ENCODE measurements at regions not wholly inside any gene's neighbourhood (a gene's known extent, or its start where the extent isn't known, plus 50 kb on each side); places are given as distances from the start of the nearest gene placed in this dataset.

DNA sequence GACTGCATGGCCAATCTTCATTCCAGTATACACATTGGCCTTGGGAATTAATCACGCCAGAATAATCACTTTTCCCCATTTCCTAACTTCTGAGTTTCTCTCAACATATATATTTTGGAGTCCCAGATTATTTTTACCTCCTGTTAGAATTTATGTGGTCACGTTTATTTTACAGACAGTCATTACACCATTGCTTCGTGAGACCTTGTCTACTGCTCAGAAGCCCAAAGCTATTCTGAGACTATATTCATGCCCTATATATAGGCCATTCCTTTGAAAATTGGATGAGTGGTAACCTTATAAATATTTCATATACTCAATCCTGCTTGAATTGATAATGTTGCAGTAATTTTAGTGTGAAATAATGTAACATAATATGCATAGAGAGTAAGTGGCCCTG is 610.0 kb upstream of the CDH2 start:
- no peaks in the 10 kb centered on the region; the same call in 1 of the 2 replicates for H3K23me2 ChIP-seq (ENCODE audit: low read depth, low read length)
- CTCF ChIA-PET (ENCODE audit: partially characterized antibody), result no interaction called here
- H3K18ac ChIP-seq (ENCODE audit: extremely low read depth, low read length), result no peak overlapping the region
- H3K4ac ChIP-seq (replicated peaks; ENCODE audit: insufficient read length, low read depth, low read length), result no peak overlapping the region
- no peak overlapping the region for H4K8ac ChIP-seq (ENCODE audit: extremely low read depth, insufficient read depth, low read length)
- DNase-seq (ENCODE audit: low read depth in 1 of 2, low spot score in 2 of 2) (no peak), FAIRE-seq (no peak)
- no peaks in the 10 kb centered on the region for H3K79me2 ChIP-seq (ENCODE audit: control insufficient read depth in 1 of 2, insufficient read depth in 2 of 2, low read length in 2 of 2)
- no peak overlapping the region for H2BK12ac ChIP-seq (ENCODE audit: low read depth, low read length)
- no peak overlapping the region for H4K91ac ChIP-seq (replicated peaks; ENCODE audit: insufficient read length, low read length)
- H3K56ac ChIP-seq (replicated peaks; ENCODE audit: insufficient read length, low read depth, low read length), result no peak overlapping the region
- H3K4me1 ChIP-seq (replicated peaks in 1 of 4; ENCODE audit: control insufficient read depth in 3 of 4, insufficient read depth in 4 of 4, low read length in 3 of 4), result no peaks in the 10 kb centered on the region
- H2BK20ac ChIP-seq (ENCODE audit: low read length), result no peak overlapping the region
- H3K23ac ChIP-seq (ENCODE audit: insufficient read length), result no peak overlapping the region
- WGBS, 2 experiments (ENCODE audit: extremely low coverage in 1 of 2, insufficient coverage in 1 of 2, insufficient read length in 1 of 2, insufficient replicate concordance in 2 of 2, low coverage in 1 of 2, low lambda C conversion rate in 2 of 2, missing lambda C conversion rate in 1 of 2), result 65% methylated on average over 3 of the region's 3 CpGs; no CpG with 5 or more reads in 1 of the 2 experiments
- TF ChIP-seq FOSL1 (IDR thresholded peaks at IDR 0.05; ENCODE audit: insufficient read depth, low read depth, low read length) (no peak), KDM4A (IDR thresholded peaks at IDR 0.05; ENCODE audit: low read depth, low read length, severe bottlenecking) (no peak), SIN3A (conservative IDR thresholded peaks at IDR 0.05 in 1 of 2, IDR thresholded peaks at IDR 0.05 in 1 of 2; ENCODE audit: low read depth in 1 of 2, low read length in 2 of 2) (no peak), SIRT6 (IDR thresholded peaks at IDR 0.05; ENCODE audit: low read length) (no peak), JUN (IDR thresholded peaks at IDR 0.05; ENCODE audit: low read depth, low read length) (no peak), POLR2AphosphoS5 (IDR thresholded peaks at IDR 0.05; ENCODE audit: low read depth, low read length) (no peak), POLR2A (IDR thresholded peaks at IDR 0.05; ENCODE audit: control extremely low read depth in 1 of 2, low read depth in 2 of 2, low read length in 2 of 2) (no peak), RBBP5 (IDR thresholded peaks at IDR 0.05; ENCODE audit: borderline replicate concordance, low read depth, low read length) (no peak), HDAC2 (IDR thresholded peaks at IDR 0.05; ENCODE audit: borderline replicate concordance in 1 of 2, low read depth in 2 of 2, low read length in 2 of 2) (no peak), HDAC6 (IDR thresholded peaks at IDR 0.05; ENCODE audit: low read depth, low read length) (no peak), CREB1 (IDR thresholded peaks at IDR 0.05) (no peak), NRF1 (IDR thresholded peaks at IDR 0.05; ENCODE audit: low read depth, low read length) (no peak), TBP (IDR thresholded peaks at IDR 0.05; ENCODE audit: low read depth, low read length) (no peak), TAF7 (optimal IDR thresholded peaks at IDR 0.05; ENCODE audit: borderline replicate concordance, low read depth, low read length) (no peak), SP1 (IDR thresholded peaks at IDR 0.05; ENCODE audit: low read depth, low read length) (no peak), CEBPB (IDR thresholded peaks at IDR 0.05; ENCODE audit: low read depth, low read length) (no peak)
- H2AFZ ChIP-seq (ENCODE audit: low read length), result no peak overlapping the region
- no peak overlapping the region for H3K27ac ChIP-seq (ENCODE audit: low read depth, low read length)
- no peaks in the 10 kb centered on the region for H3K9me3 ChIP-seq (ENCODE audit: insufficient read depth in 2 of 2, low read depth in 1 of 2, low read length in 1 of 2)
- no peaks in the 10 kb centered on the region for H3K27me3 ChIP-seq (replicated peaks in 1 of 4; ENCODE audit: control insufficient read depth in 3 of 4, extremely low read depth in 1 of 4, insufficient read depth in 3 of 4, low read length in 3 of 4)
- H3K36me3 ChIP-seq (ENCODE audit: control insufficient read depth in 2 of 4, insufficient read depth in 4 of 4, low read length in 3 of 4), result no peaks in the 10 kb centered on the region
- no peak overlapping the region for H2BK15ac ChIP-seq (ENCODE audit: low read length)
- no peak overlapping the region for H2BK120ac ChIP-seq (replicated peaks; ENCODE audit: low read depth, low read length)
- H3K4me3 ChIP-seq (ENCODE audit: extremely low read depth in 1 of 4, insufficient read depth in 2 of 4, low read depth in 3 of 4, low read length in 4 of 4), result no peak overlapping the region
- no peak overlapping the region for H4K5ac ChIP-seq (ENCODE audit: insufficient read length, low read depth, low read length)
- no peak overlapping the region for H3K4me2 ChIP-seq (ENCODE audit: insufficient read depth in 1 of 2, low read depth in 2 of 2, low read length in 2 of 2)
- H3K14ac ChIP-seq (ENCODE audit: insufficient read length), result no peak overlapping the region
- no peaks in the 10 kb centered on the region for H4K20me1 ChIP-seq (replicated peaks in 1 of 2; ENCODE audit: control insufficient read depth in 1 of 2, insufficient read depth in 2 of 2, low read length in 2 of 2)
- no peak overlapping the region for H3K9ac ChIP-seq (replicated peaks in 1 of 4; ENCODE audit: extremely low read depth in 1 of 4, low read depth in 3 of 4, low read length in 3 of 4)
- POLR2A ChIA-PET (ENCODE audit: partially characterized antibody), result no interaction called here
- H2AK5ac ChIP-seq (ENCODE audit: low read depth, low read length), result no peak overlapping the region
- H3K79me1 ChIP-seq (ENCODE audit: low read depth, low read length), result no peaks in the 10 kb centered on the region
- no peak overlapping the region for H2BK5ac ChIP-seq (ENCODE audit: low read depth, low read length)
